Osteocyte (in vitro differentiated cells): ENCODE measurements at regions not wholly inside any gene's neighbourhood (a gene's known extent, or its start where the extent isn't known, plus 50 kb on each side); places are given as distances from the start of the nearest gene placed in this dataset.

ENCODE experiments used
- DNase-seq: peaks from one replicate; pipeline ENCODE4 v3.0.0; 2021; ENCODE audit warnings: mixed read lengths; ENCODE audit not compliant: unreplicated experiment; ENCODE audit errors: extremely low spot score
- H3K27ac Mint-ChIP-seq: one replicate; pipeline ENCODE4 v1.8.0; 2021; ENCODE audit warnings: mild to moderate bottlenecking, mixed read lengths; ENCODE audit not compliant: unreplicated experiment
- H3K27me3 Mint-ChIP-seq: one replicate; pipeline ENCODE4 v1.8.0; 2021; ENCODE audit warnings: mixed read lengths; ENCODE audit not compliant: unreplicated experiment
- H3K36me3 Mint-ChIP-seq: one replicate; pipeline ENCODE4 v1.8.0; 2021; ENCODE audit warnings: mixed read lengths; ENCODE audit not compliant: unreplicated experiment
- H3K4me1 Mint-ChIP-seq: one replicate; pipeline ENCODE4 v1.8.0; 2021; ENCODE audit warnings: mixed read lengths; ENCODE audit not compliant: unreplicated experiment
- H3K4me3 Mint-ChIP-seq: one replicate; pipeline ENCODE4 v1.8.0; 2021; ENCODE audit warnings: mild to moderate bottlenecking, moderate library complexity, mixed read lengths; ENCODE audit not compliant: unreplicated experiment
- H3K9me3 Mint-ChIP-seq: one replicate; pipeline ENCODE4 v1.8.0; 2021; ENCODE audit warnings: mixed read lengths; ENCODE audit not compliant: unreplicated experiment
- CTCF ChIP-seq: fragments of 200-600 bp; sonication (generic); IDR thresholded peaks from 2 replicates; pipeline ENCODE4 v1.5.0; 2021; ENCODE audit warnings: antibody characterized with exemption, mild to moderate bottlenecking, moderate library complexity

GRCh38 chr6:21733311-21733710, 139.8 kb downstream of the SOX4 start:
- H3K36me3 Mint-ChIP-seq = no peaks in the 10 kb centered on the region
- no peaks in the 10 kb centered on the region for H3K9me3 Mint-ChIP-seq
- H3K27ac Mint-ChIP-seq = no peak overlapping the region
- H3K4me1 Mint-ChIP-seq = peaks cover 32% of the 10 kb centered on the region
- DNase-seq = no peak
- no peak for TF ChIP-seq CTCF
- no peak overlapping the region for H3K4me3 Mint-ChIP-seq
- no peaks in the 10 kb centered on the region for H3K27me3 Mint-ChIP-seq

- Mint-ChIP-seq H3K27me3 (no peaks in the 10 kb centered on the region), H3K27ac (no peak overlapping the region), H3K9me3 (no peaks in the 10 kb centered on the region), H3K36me3 (no peaks in the 10 kb centered on the region), H3K4me1 (peaks cover 36% of the 10 kb centered on the region), H3K4me3 (no peak overlapping the region)
- TF ChIP-seq CTCF = no peak
- no peak for DNase-seq
These were observed 140.7 kb downstream of the SOX4 start for GRCh38 chr6:21734204-21734603.

GRCh38 chr6:21738180-21739094, 144.9 kb downstream of the SOX4 start:
- no peak for DNase-seq
- H3K4me1 Mint-ChIP-seq = peaks cover 52% of the 10 kb centered on the region
- H3K27ac Mint-ChIP-seq = no peak overlapping the region
- no peaks in the 10 kb centered on the region for H3K9me3 Mint-ChIP-seq
- no peak for TF ChIP-seq CTCF
- H3K27me3 Mint-ChIP-seq = no peaks in the 10 kb centered on the region
- H3K4me3 Mint-ChIP-seq = no peak overlapping the region
- no peaks in the 10 kb centered on the region for H3K36me3 Mint-ChIP-seq

GRCh38 chr6:21739241-21739640, 145.7 kb downstream of the SOX4 start:
- H3K4me1 Mint-ChIP-seq = peaks cover 45% of the 10 kb centered on the region
- no peak overlapping the region for H3K4me3 Mint-ChIP-seq
- TF ChIP-seq CTCF = no peak
- no peak for DNase-seq
- no peaks in the 10 kb centered on the region for H3K9me3 Mint-ChIP-seq
- no peaks in the 10 kb centered on the region for H3K27me3 Mint-ChIP-seq
- no peaks in the 10 kb centered on the region for H3K36me3 Mint-ChIP-seq
- H3K27ac Mint-ChIP-seq = no peak overlapping the region

GRCh38 chr6:21739838-21740237, 146.3 kb downstream of the SOX4 start:
- Mint-ChIP-seq H3K4me3 (no peak overlapping the region), H3K4me1 (peaks cover 45% of the 10 kb centered on the region), H3K36me3 (no peaks in the 10 kb centered on the region), H3K27ac (peak overlapping the region; percentile 25), H3K9me3 (no peaks in the 10 kb centered on the region), H3K27me3 (no peaks in the 10 kb centered on the region)
- TF ChIP-seq CTCF = no peak
- DNase-seq = no peak
